DOHH2 (cell line): ENCODE measurements at regions not wholly inside any gene's neighbourhood (a gene's known extent, or its start where the extent isn't known, plus 50 kb on each side); places are given as distances from the start of the nearest gene placed in this dataset.

Experiments
- H3F3A ChIP-seq: fragments of 200-600 bp; sonication (generic), shearing (Covaris generic); 2 replicates; pipeline ENCODE4 v1.6.0; 2016; ENCODE audit warnings: antibody characterized with exemption, mild to moderate bottlenecking; ENCODE audit not compliant: control insufficient read depth, insufficient read depth
- H3K27ac ChIP-seq: fragments of 200-600 bp; sonication (generic); 2 replicates; pipeline ENCODE4 v1.5.1; 2014; ENCODE audit warnings: low read depth, mild to moderate bottlenecking, low read length, moderate library complexity
- H3K27me3 ChIP-seq: fragments of 200-600 bp; sonication (generic); 2 replicates; pipeline ENCODE4 v1.6.1; 2014; ENCODE audit warnings: mild to moderate bottlenecking, low read length, mixed read lengths; ENCODE audit not compliant: control insufficient read depth
- H3K36me3 ChIP-seq: fragments of 200-600 bp; sonication (generic); 2 replicates; pipeline ENCODE4 v1.6.1; 2014; ENCODE audit warnings: mild to moderate bottlenecking, low read length, moderate library complexity, mixed read lengths; ENCODE audit not compliant: control insufficient read depth
- H3K4me1 ChIP-seq: fragments of 200-600 bp; sonication (generic); 2 replicates; pipeline ENCODE4 v1.6.1; 2014; ENCODE audit warnings: mild to moderate bottlenecking, low read length, mixed read lengths; ENCODE audit not compliant: control insufficient read depth
- H3K4me2 ChIP-seq: fragments of 200-600 bp; sonication (generic); 2 replicates; pipeline ENCODE4 v1.6.0; 2014; ENCODE audit warnings: mild to moderate bottlenecking, low read length, moderate library complexity
- H3K4me3 ChIP-seq: fragments of 200-600 bp; sonication (generic); 2 replicates; pipeline ENCODE4 v1.5.1; 2014; ENCODE audit warnings: mild to moderate bottlenecking, low read length, mixed read lengths
- H3K79me2 ChIP-seq: fragments of 200-600 bp; sonication (generic); 2 replicates; pipeline ENCODE4 v1.6.1; 2014; ENCODE audit warnings: mild to moderate bottlenecking, low read length, mixed read lengths; ENCODE audit not compliant: control insufficient read depth
- H3K9me2 ChIP-seq: fragments of 200-600 bp; sonication (generic); replicated peaks from 2 replicates; pipeline ENCODE4 v1.6.1; 2014; ENCODE audit warnings: mild to moderate bottlenecking, low read length, mixed read lengths; ENCODE audit not compliant: control insufficient read depth
- H3K9me3 ChIP-seq: fragments of 200-600 bp; sonication (generic); 2 replicates; pipeline ENCODE4 v1.6.1; 2014; ENCODE audit warnings: antibody characterized with exemption, low read length, mixed read lengths; ENCODE audit not compliant: control insufficient read depth, insufficient read depth
- H4K20me1 ChIP-seq: fragments of 200-600 bp; sonication (generic); 2 replicates; pipeline ENCODE4 v1.6.0; 2014; ENCODE audit warnings: low read depth, mild to moderate bottlenecking, antibody characterized with exemption, low read length, moderate library complexity; ENCODE audit not compliant: control insufficient read depth, insufficient read depth
- EZH2phosphoT487 ChIP-seq: fragments of 200-600 bp; sonication (generic); IDR thresholded peaks from 2 replicates; pipeline ENCODE4 v1.6.1; 2017; ENCODE audit warnings: borderline replicate concordance, mild to moderate bottlenecking, antibody characterized with exemption, low read length, moderate library complexity, mixed read lengths
- TF ChIP-seq, protein P1 (sequence below): fragments of 200-600 bp; sonication (generic); IDR thresholded peaks from one replicate; pipeline ENCODE4 v1.5.1; 2014; ENCODE audit warnings: antibody characterized with exemption, mild to moderate bottlenecking, low read depth, low read length; ENCODE audit not compliant: poor library complexity, severe bottlenecking

DNA sequence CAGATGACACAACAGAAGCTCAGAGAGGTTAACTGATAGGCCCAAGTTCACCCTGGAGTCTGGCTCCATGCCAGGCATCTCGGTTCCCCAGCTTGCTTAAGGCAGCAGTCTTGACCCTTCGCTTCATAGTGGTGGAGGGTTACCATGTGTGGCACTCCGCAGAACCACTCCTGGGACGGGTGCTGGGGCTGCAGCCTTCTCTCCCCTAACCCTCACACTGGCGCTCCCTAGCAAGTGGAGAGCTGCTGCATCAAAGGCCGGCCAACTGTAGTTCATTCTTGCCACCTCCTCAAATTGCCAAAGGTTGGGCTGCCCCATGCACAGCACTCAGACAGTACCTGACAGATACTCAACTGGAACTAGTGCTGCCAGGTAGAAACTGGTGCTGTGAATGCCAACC lies 70.2 kb upstream of the KCND3 start:
- Histone ChIP-seq H3K9me3 (no peaks in the 10 kb centered on the region), H3K4me3 (no peak overlapping the region), H3K27me3 (peaks cover 5% of the 10 kb centered on the region; the same call in 1 of the 2 replicates), H3K4me1 (peaks cover 7% of the 10 kb centered on the region), H3K27ac (no peak overlapping the region), H3F3A (no peaks in the 10 kb centered on the region), H3K4me2 (no peak overlapping the region), H3K79me2 (no peaks in the 10 kb centered on the region), H3K9me2 (no peaks in the 10 kb centered on the region), H4K20me1 (no peaks in the 10 kb centered on the region), H3K36me3 (no peaks in the 10 kb centered on the region)
- TF ChIP-seq EZH2phosphoT487, result no peak
- TF ChIP-seq, protein P1, sequence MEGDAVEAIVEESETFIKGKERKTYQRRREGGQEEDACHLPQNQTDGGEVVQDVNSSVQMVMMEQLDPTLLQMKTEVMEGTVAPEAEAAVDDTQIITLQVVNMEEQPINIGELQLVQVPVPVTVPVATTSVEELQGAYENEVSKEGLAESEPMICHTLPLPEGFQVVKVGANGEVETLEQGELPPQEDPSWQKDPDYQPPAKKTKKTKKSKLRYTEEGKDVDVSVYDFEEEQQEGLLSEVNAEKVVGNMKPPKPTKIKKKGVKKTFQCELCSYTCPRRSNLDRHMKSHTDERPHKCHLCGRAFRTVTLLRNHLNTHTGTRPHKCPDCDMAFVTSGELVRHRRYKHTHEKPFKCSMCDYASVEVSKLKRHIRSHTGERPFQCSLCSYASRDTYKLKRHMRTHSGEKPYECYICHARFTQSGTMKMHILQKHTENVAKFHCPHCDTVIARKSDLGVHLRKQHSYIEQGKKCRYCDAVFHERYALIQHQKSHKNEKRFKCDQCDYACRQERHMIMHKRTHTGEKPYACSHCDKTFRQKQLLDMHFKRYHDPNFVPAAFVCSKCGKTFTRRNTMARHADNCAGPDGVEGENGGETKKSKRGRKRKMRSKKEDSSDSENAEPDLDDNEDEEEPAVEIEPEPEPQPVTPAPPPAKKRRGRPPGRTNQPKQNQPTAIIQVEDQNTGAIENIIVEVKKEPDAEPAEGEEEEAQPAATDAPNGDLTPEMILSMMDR, result no peak

DNA sequence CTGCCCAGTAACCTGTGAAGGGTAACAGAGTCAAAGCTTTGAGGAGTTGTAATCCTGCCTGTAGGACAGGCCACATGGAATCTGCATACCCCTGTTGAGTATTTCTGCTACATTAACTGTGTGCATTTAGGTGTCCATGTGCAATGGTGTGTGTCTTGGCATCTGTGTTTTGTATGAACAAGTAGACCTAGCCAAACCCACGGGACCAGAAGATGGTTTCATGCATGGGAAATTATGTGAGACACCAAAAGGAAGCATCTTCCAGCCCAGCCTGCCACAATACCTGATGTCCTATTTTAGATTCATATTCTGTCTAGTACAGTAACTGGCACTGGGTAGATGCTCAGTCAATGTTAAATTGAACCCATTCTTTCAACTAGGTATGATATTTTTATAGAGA lies 70.8 kb upstream of the KCND3 start:
- H3K4me2 ChIP-seq, result no peak overlapping the region
- H3K79me2 ChIP-seq, result no peaks in the 10 kb centered on the region
- no peaks in the 10 kb centered on the region for H3K9me3 ChIP-seq
- H3K4me3 ChIP-seq, result no peak overlapping the region
- no peaks in the 10 kb centered on the region for H3K36me3 ChIP-seq
- peaks cover 9% of the 10 kb centered on the region; the same call in 1 of the 2 replicates for H3K27me3 ChIP-seq
- no peaks in the 10 kb centered on the region for H4K20me1 ChIP-seq
- no peak overlapping the region for H3K27ac ChIP-seq
- no peaks in the 10 kb centered on the region for H3F3A ChIP-seq
- H3K9me2 ChIP-seq, result no peaks in the 10 kb centered on the region
- TF ChIP-seq, protein P1, result no peak
- TF ChIP-seq EZH2phosphoT487, result no peak
- peaks cover 7% of the 10 kb centered on the region for H3K4me1 ChIP-seq

DNA sequence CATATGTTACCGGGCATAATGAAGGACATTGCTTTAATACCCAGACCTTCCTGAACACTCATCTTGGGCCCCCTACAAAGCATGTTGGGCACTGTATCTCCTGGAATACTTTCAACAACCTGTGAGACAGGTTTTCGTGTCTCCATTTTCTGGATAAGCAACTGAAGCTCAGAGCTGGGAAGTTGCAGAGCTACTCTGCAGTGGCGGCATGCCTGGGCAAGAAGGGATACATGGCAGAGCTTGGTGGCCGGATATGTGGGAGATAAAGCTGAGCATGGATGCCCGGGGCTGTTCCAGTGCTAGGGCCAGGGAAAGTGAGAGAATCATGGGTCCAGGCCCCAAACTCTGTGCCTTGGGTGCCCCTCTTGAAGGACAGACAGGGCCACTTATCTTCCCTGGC lies 71.6 kb upstream of the KCND3 start:
- Histone ChIP-seq H3K4me3 (no peak overlapping the region), H3K4me1 (peaks cover 7% of the 10 kb centered on the region), H3K79me2 (no peaks in the 10 kb centered on the region), H3K36me3 (no peaks in the 10 kb centered on the region), H3K4me2 (no peak overlapping the region), H4K20me1 (no peaks in the 10 kb centered on the region), H3K9me2 (no peaks in the 10 kb centered on the region), H3K27me3 (peaks cover 9% of the 10 kb centered on the region; the same call in 1 of the 2 replicates), H3K27ac (no peak overlapping the region), H3K9me3 (no peaks in the 10 kb centered on the region), H3F3A (no peaks in the 10 kb centered on the region)
- TF ChIP-seq EZH2phosphoT487, result no peak
- TF ChIP-seq, protein P1, result no peak
